GM23248 (cell line): ENCODE measurements at regions not wholly inside any gene's neighbourhood (a gene's known extent, or its start where the extent isn't known, plus 50 kb on each side); places are given as distances from the start of the nearest gene placed in this dataset.

ENCODE experiments used
- EZH2 ChIP-seq: fragments of 200-600 bp; sonication (generic); IDR thresholded peaks from 2 replicates; pipeline ENCODE4 v1.6.1; 2018; ENCODE audit warnings: antibody characterized with exemption, mild to moderate bottlenecking; ENCODE audit not compliant: insufficient read depth, poor library complexity, severe bottlenecking
- EZH2phosphoT487 ChIP-seq: fragments of 200-600 bp; sonication (generic); IDR thresholded peaks from 2 replicates; pipeline ENCODE4 v1.6.1; 2018; ENCODE audit warnings: antibody characterized with exemption, moderate library complexity, mild to moderate bottlenecking, low read depth; ENCODE audit not compliant: insufficient read depth

- TF ChIP-seq EZH2, result no peak
- TF ChIP-seq EZH2phosphoT487, result no peak
These were observed 254.3 kb downstream of the PDHA2 start for GRCh38 chr4:96094183-96094582.
